Heart left ventricle (tissue), 16 donors: ENCODE measurements at regions not wholly inside any gene's neighbourhood (a gene's known extent, or its start where the extent isn't known, plus 50 kb on each side); places are given as distances from the start of the nearest gene placed in this dataset.
A peak's percentile ranks its signal among the peaks of the same experiment; 100 is the strongest.

Experiments used
- ATAC-seq, 4 donors: fragments of 200-7000 bp; cut with Tn5 transposase; one replicate each; pipeline ENCODE4 v1.9.1; 2020 to 2022; ENCODE audit warnings: moderate library complexity in 4 of 4, mild to moderate bottlenecking in 3 of 4, moderate number of reproducible peaks in 1 of 4
- DNase-seq, 5 donors: peaks; one replicate each; pipeline ENCODE4 v3.0.0-alpha.2; 2020
- H3K27ac ChIP-seq, 12 donors: fragments of 200-600 bp; sonication (generic) in 4 of 12; one replicate each; pipeline versions ENCODE4 v1.5.0 to v1.8.0; 2016 to 2022; ENCODE audit warnings: mild to moderate bottlenecking in 2 of 12
- H3K27me3 ChIP-seq, 9 donors: fragments of 200-600 bp; sonication (generic) in 2 of 9; one replicate each; pipeline versions ENCODE4 v1.5.1 to v1.8.0; 2016 to 2022; ENCODE audit warnings: mild to moderate bottlenecking in 3 of 9
- H3K36me3 ChIP-seq, 9 donors: fragments of 200-600 bp; sonication (generic) in 2 of 9; one replicate each; pipeline versions ENCODE4 v1.5.0 to v1.8.0; 2018 to 2022; ENCODE audit warnings: mild to moderate bottlenecking in 2 of 9
- H3K4me1 ChIP-seq, 12 donors: fragments of 200-600 bp; sonication (generic) in 4 of 12; one replicate each; pipeline versions ENCODE4 v1.5.0 to v1.8.0; 2016 to 2022; ENCODE audit warnings: mild to moderate bottlenecking in 3 of 12
- H3K4me3 ChIP-seq, 12 donors: fragments of 200-600 bp; sonication (generic) in 4 of 12; one replicate each; pipeline versions ENCODE4 v1.5.0 to v1.8.0; 2017 to 2022; ENCODE audit warnings: mild to moderate bottlenecking in 9 of 12, moderate library complexity in 4 of 12
- H3K9me3 ChIP-seq, 12 donors: fragments of 200-600 bp; sonication (generic) in 4 of 12; one replicate each; pipeline versions ENCODE4 v1.5.0 to v1.8.0; 2016 to 2022; ENCODE audit warnings: mild to moderate bottlenecking in 1 of 12
- CTCF ChIP-seq, 12 donors: fragments of 200-600 bp; sonication (generic) in 4 of 12; IDR thresholded peaks; one replicate each; pipeline versions ENCODE4 v1.5.0 to v1.8.0; 2018 to 2022; ENCODE audit warnings: antibody characterized with exemption in 12 of 12, mild to moderate bottlenecking in 5 of 12
- POLR2A ChIP-seq, 2 donors: fragments of 450-650 bp; IDR thresholded peaks; one replicate each; pipeline ENCODE4 v1.6.1; 2017; ENCODE audit warnings: antibody characterized with exemption in 2 of 2, mild to moderate bottlenecking in 2 of 2, moderate library complexity in 2 of 2
- WGBS, 4 donors: extraction: QIAGEN DNeasy Blood & Tissue Kit in 2 of 4; methylation state at CpG; one replicate each; pipeline versions ENCODE4 v1.1.5 to v1.1.7; 2013 to 2018; 5-methylcytosine and 5-hydroxymethylcytosine counted together
- intact Hi-C, 10 donors: fragments of 100-400 bp; cut with DNase I; formaldehyde crosslinking; loops; one replicate each; pipeline versions ENCODE4 v1.11.1 to v1.14.2; 2022
- donor health status: ischemic (EF 13 %, LVEDD 7.1; RV severe dilation, severe dysfunction).
- donor health status: healthy with polysubstance abuse.
- donor health status: DM: no; HTN: yes; CAD: no.
- donor health status: DM: no; HTN: no; CAD: no.
- donor health status: ischemic (EF 25% LVEDD 6.9; RV normal size, moderate dysfunction).
- donor health status: ischemic (EF 25% LVEDD 5.7; RV mildly dilated, moderate dysfunction).
- donor health status: healthy.
- donor health status: DM: yes; HTN: yes; CAD: no.
- donor health status: ischemic (EF 35%, LVEDD 5.7; RV mildly dilated, moderate dysfunction).
- donor health status: nonischemic (EF 11% LVEDD 7.7; RV severe dilation, severe dysfunction).
- donor health status: DM: yes; HTN: yes; CAD: no.
- donor health status: PGD.
- donor health status: ischemic (EF 29% LVEDD 5.4; RV normal size, mild dysfunction).
- donor health status: nonischemic (EF 23%, LVEDD 6.1; RV moderate dilation, normal function).

- intact Hi-C loops, result no loop called here
- ATAC-seq (no peak), DNase-seq (no peak)
- no peaks in the 10 kb centered on the region for H3K36me3 ChIP-seq
- no peaks in the 10 kb centered on the region for H3K9me3 ChIP-seq
- no peak overlapping the region for H3K4me3 ChIP-seq
- H3K27me3 ChIP-seq, result no peaks in the 10 kb centered on the region
- TF ChIP-seq CTCF (IDR thresholded peaks at IDR 0.05), result no peak
- TF ChIP-seq POLR2A (IDR thresholded peaks at IDR 0.05), result no peak
- no peak overlapping the region for H3K27ac ChIP-seq
- peaks cover 0 to 13% (median 0%) of the 10 kb centered on the region in 12 donors for H3K4me1 ChIP-seq
These were observed 273.5 kb upstream of the ADAMTS9 start for GRCh38 chr3:64961301-64961700.

DNA sequence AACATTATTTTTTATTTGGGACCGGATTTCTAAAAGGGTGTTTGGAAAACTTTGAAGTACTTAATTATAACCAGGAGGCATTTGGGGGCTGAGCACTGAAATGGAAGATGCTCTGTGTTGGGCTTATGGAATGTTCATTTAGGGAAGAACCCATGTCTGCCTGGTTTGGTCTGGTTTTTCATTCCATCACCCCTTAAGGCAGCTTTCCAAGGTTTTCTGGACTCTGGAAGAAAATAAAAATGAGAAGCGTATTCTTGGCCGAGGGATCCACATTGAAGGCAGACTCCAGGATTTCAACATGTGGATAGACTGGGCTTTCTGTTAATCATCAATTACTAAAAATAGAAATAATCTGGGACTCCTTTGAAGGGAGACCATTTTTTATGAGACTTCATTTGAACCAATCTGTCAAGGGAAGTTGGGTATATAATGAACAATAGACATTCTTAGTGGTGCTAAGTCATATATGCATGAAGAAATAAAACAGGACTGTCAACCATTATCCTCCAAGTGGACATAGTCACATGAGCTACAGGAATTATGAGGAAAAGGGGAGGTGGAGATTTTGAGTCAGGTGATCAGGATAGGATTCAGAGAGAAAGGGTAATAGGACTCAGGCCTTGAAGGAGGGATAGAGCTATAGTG, 270.5 kb upstream of the ADAMTS9 start:
- H3K27ac ChIP-seq, result peak overlapping the region in 8 of 12 donors; percentile 1 to 35 (median 16)
- H3K4me1 ChIP-seq, result peaks cover 0 to 24% (median 8%) of the 10 kb centered on the region in 12 donors
- ATAC-seq (peak in 1 of 4 donors; percentile 58), DNase-seq (no peak)
- H3K4me3 ChIP-seq, result no peak overlapping the region
- no peak for TF ChIP-seq POLR2A (IDR thresholded peaks at IDR 0.05)
- no peak for TF ChIP-seq CTCF (IDR thresholded peaks at IDR 0.05)
- 71 to 86% (median 73%) methylated on average over 3 of the region's 3 CpGs for WGBS, 4 donors
- no peaks in the 10 kb centered on the region for H3K27me3 ChIP-seq
- no peaks in the 10 kb centered on the region for H3K9me3 ChIP-seq
- no peaks in the 10 kb centered on the region for H3K36me3 ChIP-seq
- intact Hi-C loops, result loop anchor here in 1 of 10 donors (5.0 kb wide), 1 partner anchor 271 kb away; the partner anchor contains the start of gene ADAMTS9

- ATAC-seq, result peak in 2 of 4 donors; percentile 47 to 59
- no peak overlapping the region for H3K4me3 ChIP-seq
- TF ChIP-seq POLR2A (IDR thresholded peaks at IDR 0.05) (no peak), CTCF (IDR thresholded peaks at IDR 0.05) (no peak)
- H3K27ac ChIP-seq, result peak overlapping the region in 8 of 12 donors; percentile 1 to 35 (median 14)
- H3K36me3 ChIP-seq, result no peaks in the 10 kb centered on the region
- H3K4me1 ChIP-seq, result peaks cover 0 to 24% (median 8%) of the 10 kb centered on the region in 12 donors
- 63 to 77% (median 67%) methylated on average over 6 of the region's 6 CpGs for WGBS, 4 donors
- no peaks in the 10 kb centered on the region for H3K27me3 ChIP-seq
- H3K9me3 ChIP-seq, result no peaks in the 10 kb centered on the region
- DNase-seq, result no peak
- intact Hi-C loops, result loop anchor here in 1 of 10 donors (5.0 kb wide), 1 partner anchor 270 kb away; the partner anchor contains the start of gene ADAMTS9
These were observed 269.8 kb upstream of the ADAMTS9 start for GRCh38 chr3:64957408-64958198.

DNA sequence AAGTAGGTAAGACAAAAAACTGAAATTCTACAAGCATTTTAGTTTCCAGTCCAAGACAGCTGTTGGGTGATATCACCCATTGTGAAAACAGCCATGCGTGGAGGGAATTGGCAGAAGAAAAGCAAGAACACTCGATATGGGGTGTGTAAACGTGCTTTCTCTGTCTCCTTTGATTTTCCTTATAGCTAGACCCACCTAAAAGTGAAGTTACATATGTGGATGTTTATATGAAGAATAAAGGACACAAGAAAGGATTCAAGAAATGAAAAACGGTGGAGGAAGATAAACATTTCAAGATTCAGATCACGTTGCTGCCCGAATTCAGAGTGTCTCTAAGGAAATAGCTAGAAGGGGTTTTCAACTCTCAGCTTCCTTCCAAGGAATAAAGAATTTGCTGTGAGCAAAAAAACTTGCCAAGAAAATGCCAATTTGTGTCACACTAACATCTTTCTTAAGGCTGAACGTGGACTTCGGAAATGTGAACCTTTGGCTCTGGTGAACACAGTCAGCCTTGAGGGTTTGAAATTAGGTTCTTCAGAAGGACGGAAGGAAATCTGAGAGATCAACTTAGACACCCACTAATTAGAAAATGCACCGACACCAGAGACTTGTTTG, 269.0 kb upstream of the ADAMTS9 start:
- peak overlapping the region in 7 of 12 donors; percentile 2 to 35 (median 11) for H3K27ac ChIP-seq
- H3K4me1 ChIP-seq, result peaks cover 0 to 24% (median 8%) of the 10 kb centered on the region in 12 donors
- intact Hi-C loops, result loop anchor here in 1 of 10 donors (5.0 kb wide), 1 partner anchor 270 kb away; the partner anchor contains the start of gene ADAMTS9
- WGBS, 4 donors, result 52 to 72% (median 65%) methylated on average over 10 of the region's 10 CpGs
- no peaks in the 10 kb centered on the region for H3K27me3 ChIP-seq
- H3K36me3 ChIP-seq, result no peaks in the 10 kb centered on the region
- no peaks in the 10 kb centered on the region for H3K9me3 ChIP-seq
- no peak for ATAC-seq
- TF ChIP-seq POLR2A (IDR thresholded peaks at IDR 0.05) (no peak), CTCF (IDR thresholded peaks at IDR 0.05) (no peak)
- no peak for DNase-seq
- no peak overlapping the region for H3K4me3 ChIP-seq
